GM12878 (cell line): ENCODE measurements at regions not wholly inside any gene's neighbourhood (a gene's known extent, or its start where the extent isn't known, plus 50 kb on each side); places are given as distances from the start of the nearest gene placed in this dataset.

Source experiments
- ATF3 ChIP-seq: IDR thresholded peaks from 2 replicates; pipeline ENCODE4 v1.6.1; 2011; ENCODE audit warnings: low read depth, mild to moderate bottlenecking, low read length, moderate library complexity, borderline replicate concordance; ENCODE audit errors: extremely low read depth
- CHD1 ChIP-seq: IDR thresholded peaks from 2 replicates; pipeline ENCODE4 v1.6.1; 2012; ENCODE audit warnings: low read depth, low read length, improper control_type of control experiment
- CREM ChIP-seq: IDR thresholded peaks from 2 replicates; pipeline ENCODE4 v1.6.1; 2014; ENCODE audit warnings: antibody characterized with exemption, low read depth
- EGR1 ChIP-seq, 2 experiments: IDR thresholded peaks; 1 replicate in 1 of 2; 2 replicates in 1 of 2; pipeline ENCODE4 v1.6.1; 2011 to 2012; ENCODE audit warnings: low read depth in 2 of 2, low read length in 2 of 2, borderline replicate concordance in 1 of 2, mild to moderate bottlenecking in 1 of 2, moderate library complexity in 1 of 2
- HDAC2 ChIP-seq: fragments of 200-600 bp; sonication (generic); IDR thresholded peaks from 2 replicates; pipeline ENCODE4 v1.6.1; 2017
- PML ChIP-seq: IDR thresholded peaks from 2 replicates; pipeline ENCODE4 v1.6.1; 2012; ENCODE audit warnings: low read length, inconsistent platforms
- POLR2AphosphoS2 ChIP-seq: IDR thresholded peaks from 2 replicates; pipeline ENCODE4 v1.6.1; 2011; ENCODE audit warnings: low read depth, mild to moderate bottlenecking, low read length, improper control_type of control experiment, moderate library complexity
- RAD21 ChIP-seq: IDR thresholded peaks from 2 replicates; pipeline ENCODE4 v1.6.1; 2011; ENCODE audit warnings: mild to moderate bottlenecking, low read depth, low read length, moderate library complexity; ENCODE audit not compliant: insufficient read depth
- SREBF2 ChIP-seq: IDR thresholded peaks from 2 replicates; pipeline ENCODE4 v1.6.1; 2012; ENCODE audit warnings: mild to moderate bottlenecking, low read length
- SRF ChIP-seq, 2 experiments: IDR thresholded peaks; 2 replicates each; pipeline ENCODE4 v1.6.1; 2011; ENCODE audit warnings: low read depth in 2 of 2, low read length in 2 of 2, mild to moderate bottlenecking in 1 of 2, moderate library complexity in 1 of 2
- WRNIP1 ChIP-seq: IDR thresholded peaks from 2 replicates; pipeline ENCODE4 v1.6.1; 2011; ENCODE audit warnings: low read depth, low read length, improper control_type of control experiment, borderline replicate concordance
- ZNF622 ChIP-seq: fragments of 450-650 bp; IDR thresholded peaks from 2 replicates; pipeline ENCODE4 v1.6.1; 2017; ENCODE audit warnings: mild to moderate bottlenecking, inconsistent platforms
- TF ChIP-seq, protein P1 (sequence below): fragments of 150-350 bp; IDR thresholded peaks from 2 replicates; pipeline ENCODE4 v1.6.1; 2016; ENCODE audit warnings: low read depth, low read length
- TF ChIP-seq, protein P2 (sequence below): fragments of 450-650 bp; IDR thresholded peaks from 2 replicates; pipeline ENCODE4 v1.6.1; 2016; ENCODE audit warnings: mild to moderate bottlenecking, moderate library complexity, borderline replicate concordance

DNA sequence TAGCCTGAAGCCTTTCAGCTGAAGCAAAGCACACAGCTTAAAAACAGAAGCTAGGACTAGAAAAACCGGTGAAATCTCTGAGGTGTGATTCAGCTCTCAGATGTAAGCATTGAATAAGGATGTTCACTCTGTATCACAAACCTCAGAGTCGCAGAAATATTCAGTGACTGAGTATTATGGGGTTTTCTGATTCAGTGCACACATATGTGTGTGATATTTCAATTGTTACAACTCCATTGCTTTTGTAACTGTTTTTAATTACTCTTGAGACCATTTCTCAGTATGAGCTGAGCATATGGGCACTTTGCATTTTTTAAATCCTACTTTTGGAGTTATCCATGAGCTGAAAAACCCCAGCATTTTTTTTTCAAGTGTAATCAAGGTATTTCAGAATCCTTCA is 868.8 kb downstream of the NTRK3 start (continued):
- TF ChIP-seq, protein P1, sequence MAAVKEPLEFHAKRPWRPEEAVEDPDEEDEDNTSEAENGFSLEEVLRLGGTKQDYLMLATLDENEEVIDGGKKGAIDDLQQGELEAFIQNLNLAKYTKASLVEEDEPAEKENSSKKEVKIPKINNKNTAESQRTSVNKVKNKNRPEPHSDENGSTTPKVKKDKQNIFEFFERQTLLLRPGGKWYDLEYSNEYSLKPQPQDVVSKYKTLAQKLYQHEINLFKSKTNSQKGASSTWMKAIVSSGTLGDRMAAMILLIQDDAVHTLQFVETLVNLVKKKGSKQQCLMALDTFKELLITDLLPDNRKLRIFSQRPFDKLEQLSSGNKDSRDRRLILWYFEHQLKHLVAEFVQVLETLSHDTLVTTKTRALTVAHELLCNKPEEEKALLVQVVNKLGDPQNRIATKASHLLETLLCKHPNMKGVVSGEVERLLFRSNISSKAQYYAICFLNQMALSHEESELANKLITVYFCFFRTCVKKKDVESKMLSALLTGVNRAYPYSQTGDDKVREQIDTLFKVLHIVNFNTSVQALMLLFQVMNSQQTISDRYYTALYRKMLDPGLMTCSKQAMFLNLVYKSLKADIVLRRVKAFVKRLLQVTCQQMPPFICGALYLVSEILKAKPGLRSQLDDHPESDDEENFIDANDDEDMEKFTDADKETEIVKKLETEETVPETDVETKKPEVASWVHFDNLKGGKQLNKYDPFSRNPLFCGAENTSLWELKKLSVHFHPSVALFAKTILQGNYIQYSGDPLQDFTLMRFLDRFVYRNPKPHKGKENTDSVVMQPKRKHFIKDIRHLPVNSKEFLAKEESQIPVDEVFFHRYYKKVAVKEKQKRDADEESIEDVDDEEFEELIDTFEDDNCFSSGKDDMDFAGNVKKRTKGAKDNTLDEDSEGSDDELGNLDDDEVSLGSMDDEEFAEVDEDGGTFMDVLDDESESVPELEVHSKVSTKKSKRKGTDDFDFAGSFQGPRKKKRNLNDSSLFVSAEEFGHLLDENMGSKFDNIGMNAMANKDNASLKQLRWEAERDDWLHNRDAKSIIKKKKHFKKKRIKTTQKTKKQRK, result no peak
- no peak for TF ChIP-seq CREM
- no peak for TF ChIP-seq CHD1
- no peak for TF ChIP-seq ATF3
- no peak for TF ChIP-seq WRNIP1
- TF ChIP-seq PML, result no peak
- no peak for TF ChIP-seq SRF (IDR thresholded peaks at IDR 0.05; ENCODE audit: low read depth in 2 of 2, low read length in 2 of 2)
- no peak for TF ChIP-seq HDAC2
- no peak for TF ChIP-seq POLR2AphosphoS2
- TF ChIP-seq RAD21, result no peak
- TF ChIP-seq, protein P2, sequence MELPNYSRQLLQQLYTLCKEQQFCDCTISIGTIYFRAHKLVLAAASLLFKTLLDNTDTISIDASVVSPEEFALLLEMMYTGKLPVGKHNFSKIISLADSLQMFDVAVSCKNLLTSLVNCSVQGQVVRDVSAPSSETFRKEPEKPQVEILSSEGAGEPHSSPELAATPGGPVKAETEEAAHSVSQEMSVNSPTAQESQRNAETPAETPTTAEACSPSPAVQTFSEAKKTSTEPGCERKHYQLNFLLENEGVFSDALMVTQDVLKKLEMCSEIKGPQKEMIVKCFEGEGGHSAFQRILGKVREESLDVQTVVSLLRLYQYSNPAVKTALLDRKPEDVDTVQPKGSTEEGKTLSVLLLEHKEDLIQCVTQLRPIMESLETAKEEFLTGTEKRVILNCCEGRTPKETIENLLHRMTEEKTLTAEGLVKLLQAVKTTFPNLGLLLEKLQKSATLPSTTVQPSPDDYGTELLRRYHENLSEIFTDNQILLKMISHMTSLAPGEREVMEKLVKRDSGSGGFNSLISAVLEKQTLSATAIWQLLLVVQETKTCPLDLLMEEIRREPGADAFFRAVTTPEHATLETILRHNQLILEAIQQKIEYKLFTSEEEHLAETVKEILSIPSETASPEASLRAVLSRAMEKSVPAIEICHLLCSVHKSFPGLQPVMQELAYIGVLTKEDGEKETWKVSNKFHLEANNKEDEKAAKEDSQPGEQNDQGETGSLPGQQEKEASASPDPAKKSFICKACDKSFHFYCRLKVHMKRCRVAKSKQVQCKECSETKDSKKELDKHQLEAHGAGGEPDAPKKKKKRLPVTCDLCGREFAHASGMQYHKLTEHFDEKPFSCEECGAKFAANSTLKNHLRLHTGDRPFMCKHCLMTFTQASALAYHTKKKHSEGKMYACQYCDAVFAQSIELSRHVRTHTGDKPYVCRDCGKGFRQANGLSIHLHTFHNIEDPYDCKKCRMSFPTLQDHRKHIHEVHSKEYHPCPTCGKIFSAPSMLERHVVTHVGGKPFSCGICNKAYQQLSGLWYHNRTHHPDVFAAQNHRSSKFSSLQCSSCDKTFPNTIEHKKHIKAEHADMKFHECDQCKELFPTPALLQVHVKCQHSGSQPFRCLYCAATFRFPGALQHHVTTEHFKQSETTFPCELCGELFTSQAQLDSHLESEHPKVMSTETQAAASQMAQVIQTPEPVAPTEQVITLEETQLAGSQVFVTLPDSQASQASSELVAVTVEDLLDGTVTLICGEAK, result no peak
- no peak for TF ChIP-seq SREBF2
- TF ChIP-seq EGR1 (IDR thresholded peaks at IDR 0.05; ENCODE audit: borderline replicate concordance in 1 of 2, low read depth in 2 of 2, low read length in 2 of 2), result no peak
- no peak for TF ChIP-seq ZNF622
